ENCODE measurements at regions not wholly inside any gene's neighbourhood (a gene's known extent, or its start where the extent isn't known, plus 50 kb on each side); places are given as distances from the start of the nearest gene placed in this dataset.

DNA sequence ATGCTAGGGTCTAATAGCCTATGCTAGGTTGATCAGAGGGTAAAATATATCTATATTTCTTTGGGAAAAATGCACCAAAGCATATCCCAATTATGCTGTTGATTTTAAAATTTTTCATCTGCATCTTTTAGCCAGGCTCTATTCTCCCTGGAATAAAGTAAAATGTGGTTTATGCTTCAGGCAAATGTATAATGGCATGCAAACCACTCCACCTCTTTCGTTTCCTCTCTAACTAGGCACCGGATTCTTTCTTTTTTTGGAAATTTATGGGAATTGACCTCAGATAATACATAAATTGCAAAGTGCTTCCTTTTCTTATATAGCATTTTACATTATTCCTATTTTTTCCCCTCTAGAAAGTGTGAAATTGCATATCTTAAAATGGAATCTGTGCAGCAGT lies 386.5 kb downstream of the OLFM4 start:
- WGBS = no CpG with 5 or more reads among the region's 2 CpGs
- Histone ChIP-seq H4K91ac (ENCODE audit: low read length) (no peak overlapping the region), H3K4ac (ENCODE audit: low read depth in 1 of 2, low read length in 2 of 2) (no peak overlapping the region), H3K36me3 (ENCODE audit: control insufficient read depth in 1 of 2, insufficient read depth in 2 of 2, low read depth in 1 of 2, low read length in 2 of 2) (no peaks in the 10 kb centered on the region), H3K9me3 (ENCODE audit: control insufficient read depth, low read length) (no peaks in the 10 kb centered on the region), H3K27me3 (ENCODE audit: control insufficient read depth in 1 of 2, insufficient read depth in 1 of 2, low read length in 2 of 2) (no peaks in the 10 kb centered on the region), H4K8ac (ENCODE audit: low read length) (no peak overlapping the region), H2AK5ac (ENCODE audit: low read length, severe bottlenecking) (no peak overlapping the region), H3K9ac (ENCODE audit: low read length) (no peak overlapping the region), H3K18ac (ENCODE audit: low read depth in 1 of 2, low read length in 2 of 2) (no peak overlapping the region), H2BK5ac (ENCODE audit: low read depth, low read length, poor library complexity, severe bottlenecking) (no peak overlapping the region), H3K23ac (ENCODE audit: low read length in 2 of 2) (no peak overlapping the region), H3K14ac (ENCODE audit: low read length in 2 of 2) (no peak overlapping the region), H2AFZ (ENCODE audit: low read depth, low read length) (no peak overlapping the region), H3K4me1 (ENCODE audit: control insufficient read depth, insufficient read depth, low read depth, low read length) (no peaks in the 10 kb centered on the region), H3K4me3 (ENCODE audit: insufficient read depth in 1 of 2, low read depth in 1 of 2, low read length in 2 of 2) (no peak overlapping the region), H2BK15ac (ENCODE audit: low read depth, poor library complexity, severe bottlenecking) (no peak overlapping the region), H3K79me1 (replicated peaks; ENCODE audit: low read length, poor library complexity, severe bottlenecking) (no peaks in the 10 kb centered on the region), H3K27ac (ENCODE audit: low read length, poor library complexity, severe bottlenecking) (no peak overlapping the region), H3K4me2 (ENCODE audit: low read length, poor library complexity, severe bottlenecking) (no peak overlapping the region), H2BK12ac (ENCODE audit: low read length in 2 of 2) (no peak overlapping the region), H2BK120ac (ENCODE audit: low read depth, low read length) (no peak overlapping the region)
- no peak for DNase-seq

GRCh38 chr13:53417601-53418000 lies 389.0 kb downstream of the OLFM4 start:
- Histone ChIP-seq H3K4me2 (ENCODE audit: low read length, poor library complexity, severe bottlenecking) (no peak overlapping the region), H3K4ac (ENCODE audit: low read depth in 1 of 2, low read length in 2 of 2) (no peak overlapping the region), H2BK15ac (ENCODE audit: low read depth, poor library complexity, severe bottlenecking) (no peak overlapping the region), H2BK5ac (ENCODE audit: low read depth, low read length, poor library complexity, severe bottlenecking) (no peak overlapping the region), H3K14ac (ENCODE audit: low read length in 2 of 2) (no peak overlapping the region), H3K9ac (ENCODE audit: low read length) (no peak overlapping the region), H2BK12ac (ENCODE audit: low read length in 2 of 2) (no peak overlapping the region), H4K8ac (ENCODE audit: low read length) (no peak overlapping the region), H4K91ac (ENCODE audit: low read length) (no peak overlapping the region), H3K27me3 (ENCODE audit: control insufficient read depth in 1 of 2, insufficient read depth in 1 of 2, low read length in 2 of 2) (no peaks in the 10 kb centered on the region), H3K4me1 (ENCODE audit: control insufficient read depth, insufficient read depth, low read depth, low read length) (no peaks in the 10 kb centered on the region), H3K27ac (ENCODE audit: low read length, poor library complexity, severe bottlenecking) (no peak overlapping the region), H3K23ac (ENCODE audit: low read length in 2 of 2) (no peak overlapping the region), H3K18ac (ENCODE audit: low read depth in 1 of 2, low read length in 2 of 2) (no peak overlapping the region), H2BK120ac (ENCODE audit: low read depth, low read length) (no peak overlapping the region), H3K79me1 (replicated peaks; ENCODE audit: low read length, poor library complexity, severe bottlenecking) (no peaks in the 10 kb centered on the region), H2AFZ (ENCODE audit: low read depth, low read length) (no peak overlapping the region), H3K36me3 (ENCODE audit: control insufficient read depth in 1 of 2, insufficient read depth in 2 of 2, low read depth in 1 of 2, low read length in 2 of 2) (no peaks in the 10 kb centered on the region), H2AK5ac (ENCODE audit: low read length, severe bottlenecking) (no peak overlapping the region), H3K4me3 (ENCODE audit: insufficient read depth in 1 of 2, low read depth in 1 of 2, low read length in 2 of 2) (no peak overlapping the region), H3K9me3 (ENCODE audit: control insufficient read depth, low read length) (no peaks in the 10 kb centered on the region)
- no peak for DNase-seq

DNA sequence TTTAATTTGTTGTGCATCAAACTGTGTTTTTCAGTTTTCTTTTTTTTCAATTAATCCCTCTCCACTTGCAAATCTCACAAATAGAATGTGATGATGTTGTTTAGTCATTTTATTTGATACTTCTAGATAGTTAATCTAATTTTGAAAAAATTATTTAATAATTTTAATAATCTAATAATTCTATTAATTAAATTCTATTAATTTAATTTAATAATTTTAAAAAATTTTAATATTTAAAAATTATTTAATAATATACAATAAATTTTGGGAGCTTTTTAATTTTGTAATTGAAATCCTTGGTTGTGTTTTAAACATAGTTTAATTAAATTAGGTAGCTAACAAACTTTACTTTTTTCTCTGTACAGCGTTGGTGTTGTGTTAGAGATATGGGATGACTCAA lies 393.8 kb downstream of the OLFM4 start:
- H3K18ac ChIP-seq (ENCODE audit: low read depth in 1 of 2, low read length in 2 of 2) = no peak overlapping the region
- H3K4me2 ChIP-seq (ENCODE audit: low read length, poor library complexity, severe bottlenecking) = no peak overlapping the region
- DNase-seq = no peak
- no peak overlapping the region for H3K4ac ChIP-seq (ENCODE audit: low read depth in 1 of 2, low read length in 2 of 2)
- H3K14ac ChIP-seq (ENCODE audit: low read length in 2 of 2) = no peak overlapping the region
- no peak overlapping the region for H2BK120ac ChIP-seq (ENCODE audit: low read depth, low read length)
- H3K23ac ChIP-seq (ENCODE audit: low read length in 2 of 2) = no peak overlapping the region
- no peak overlapping the region for H3K4me3 ChIP-seq (ENCODE audit: insufficient read depth in 1 of 2, low read depth in 1 of 2, low read length in 2 of 2)
- no peak overlapping the region for H4K8ac ChIP-seq (ENCODE audit: low read length)
- H3K4me1 ChIP-seq (ENCODE audit: control insufficient read depth, insufficient read depth, low read depth, low read length) = no peaks in the 10 kb centered on the region
- no peak overlapping the region for H2AK5ac ChIP-seq (ENCODE audit: low read length, severe bottlenecking)
- H2AFZ ChIP-seq (ENCODE audit: low read depth, low read length) = no peak overlapping the region
- H3K9ac ChIP-seq (ENCODE audit: low read length) = no peak overlapping the region
- no peak overlapping the region for H2BK5ac ChIP-seq (ENCODE audit: low read depth, low read length, poor library complexity, severe bottlenecking)
- H2BK15ac ChIP-seq (ENCODE audit: low read depth, poor library complexity, severe bottlenecking) = no peak overlapping the region
- no peaks in the 10 kb centered on the region for H3K79me1 ChIP-seq (replicated peaks; ENCODE audit: low read length, poor library complexity, severe bottlenecking)
- H2BK12ac ChIP-seq (ENCODE audit: low read length in 2 of 2) = no peak overlapping the region
- WGBS = no CpG with 5 or more reads among the region's 1 CpG
- no peaks in the 10 kb centered on the region for H3K27me3 ChIP-seq (ENCODE audit: control insufficient read depth in 1 of 2, insufficient read depth in 1 of 2, low read length in 2 of 2)
- no peaks in the 10 kb centered on the region for H3K9me3 ChIP-seq (ENCODE audit: control insufficient read depth, low read length)
- no peak overlapping the region for H4K91ac ChIP-seq (ENCODE audit: low read length)
- no peaks in the 10 kb centered on the region for H3K36me3 ChIP-seq (ENCODE audit: control insufficient read depth in 1 of 2, insufficient read depth in 2 of 2, low read depth in 1 of 2, low read length in 2 of 2)
- H3K27ac ChIP-seq (ENCODE audit: low read length, poor library complexity, severe bottlenecking) = no peak overlapping the region

GRCh38 chr13:53436396-53436795 lies 407.8 kb downstream of the OLFM4 start:
- Histone ChIP-seq H3K27ac (ENCODE audit: low read length, poor library complexity, severe bottlenecking) (no peak overlapping the region), H3K4me3 (ENCODE audit: insufficient read depth in 1 of 2, low read depth in 1 of 2, low read length in 2 of 2) (no peak overlapping the region), H3K4ac (ENCODE audit: low read depth in 1 of 2, low read length in 2 of 2) (no peak overlapping the region), H2BK15ac (ENCODE audit: low read depth, poor library complexity, severe bottlenecking) (no peak overlapping the region), H3K23ac (ENCODE audit: low read length in 2 of 2) (no peak overlapping the region), H3K79me1 (replicated peaks; ENCODE audit: low read length, poor library complexity, severe bottlenecking) (no peaks in the 10 kb centered on the region), H3K18ac (ENCODE audit: low read depth in 1 of 2, low read length in 2 of 2) (no peak overlapping the region), H3K36me3 (ENCODE audit: control insufficient read depth in 1 of 2, insufficient read depth in 2 of 2, low read depth in 1 of 2, low read length in 2 of 2) (no peaks in the 10 kb centered on the region), H3K9ac (ENCODE audit: low read length) (no peak overlapping the region), H3K27me3 (ENCODE audit: control insufficient read depth in 1 of 2, insufficient read depth in 1 of 2, low read length in 2 of 2) (no peaks in the 10 kb centered on the region), H2BK12ac (ENCODE audit: low read length in 2 of 2) (no peak overlapping the region), H3K14ac (ENCODE audit: low read length in 2 of 2) (no peak overlapping the region), H2BK5ac (ENCODE audit: low read depth, low read length, poor library complexity, severe bottlenecking) (no peak overlapping the region), H4K91ac (ENCODE audit: low read length) (no peak overlapping the region), H4K8ac (ENCODE audit: low read length) (no peak overlapping the region), H2AFZ (ENCODE audit: low read depth, low read length) (no peak overlapping the region), H3K4me1 (ENCODE audit: control insufficient read depth, insufficient read depth, low read depth, low read length) (no peaks in the 10 kb centered on the region), H3K9me3 (ENCODE audit: control insufficient read depth, low read length) (peaks cover 7% of the 10 kb centered on the region), H2AK5ac (ENCODE audit: low read length, severe bottlenecking) (no peak overlapping the region), H3K4me2 (ENCODE audit: low read length, poor library complexity, severe bottlenecking) (no peak overlapping the region), H2BK120ac (ENCODE audit: low read depth, low read length) (no peak overlapping the region)
- no peak for DNase-seq
- WGBS = 77% methylated on average over 2 of the region's 3 CpGs

Data from mesenchymal stem cell (in vitro differentiated cells and primary cell).